ENCODE measurements at regions not wholly inside any gene's neighbourhood (a gene's known extent, or its start where the extent isn't known, plus 50 kb on each side); places are given as distances from the start of the nearest gene placed in this dataset.

- TF ChIP-seq, protein P1, sequence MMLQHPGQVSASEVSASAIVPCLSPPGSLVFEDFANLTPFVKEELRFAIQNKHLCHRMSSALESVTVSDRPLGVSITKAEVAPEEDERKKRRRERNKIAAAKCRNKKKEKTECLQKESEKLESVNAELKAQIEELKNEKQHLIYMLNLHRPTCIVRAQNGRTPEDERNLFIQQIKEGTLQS (IDR thresholded peaks at IDR 0.05): no peak
- TF ChIP-seq, protein P2, sequence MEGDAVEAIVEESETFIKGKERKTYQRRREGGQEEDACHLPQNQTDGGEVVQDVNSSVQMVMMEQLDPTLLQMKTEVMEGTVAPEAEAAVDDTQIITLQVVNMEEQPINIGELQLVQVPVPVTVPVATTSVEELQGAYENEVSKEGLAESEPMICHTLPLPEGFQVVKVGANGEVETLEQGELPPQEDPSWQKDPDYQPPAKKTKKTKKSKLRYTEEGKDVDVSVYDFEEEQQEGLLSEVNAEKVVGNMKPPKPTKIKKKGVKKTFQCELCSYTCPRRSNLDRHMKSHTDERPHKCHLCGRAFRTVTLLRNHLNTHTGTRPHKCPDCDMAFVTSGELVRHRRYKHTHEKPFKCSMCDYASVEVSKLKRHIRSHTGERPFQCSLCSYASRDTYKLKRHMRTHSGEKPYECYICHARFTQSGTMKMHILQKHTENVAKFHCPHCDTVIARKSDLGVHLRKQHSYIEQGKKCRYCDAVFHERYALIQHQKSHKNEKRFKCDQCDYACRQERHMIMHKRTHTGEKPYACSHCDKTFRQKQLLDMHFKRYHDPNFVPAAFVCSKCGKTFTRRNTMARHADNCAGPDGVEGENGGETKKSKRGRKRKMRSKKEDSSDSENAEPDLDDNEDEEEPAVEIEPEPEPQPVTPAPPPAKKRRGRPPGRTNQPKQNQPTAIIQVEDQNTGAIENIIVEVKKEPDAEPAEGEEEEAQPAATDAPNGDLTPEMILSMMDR (IDR thresholded peaks at IDR 0.05; ENCODE audit: low read depth, low read length, missing input control): no peak
- TF ChIP-seq SP1 (IDR thresholded peaks at IDR 0.05) (no peak), JUND (IDR thresholded peaks at IDR 0.05) (no peak), GABPA (IDR thresholded peaks at IDR 0.05 in 1 of 2, conservative IDR thresholded peaks at IDR 0.05 in 1 of 2) (no peak), RAD21 (IDR thresholded peaks at IDR 0.05) (no peak), TAF1 (conservative IDR thresholded peaks at IDR 0.05) (no peak), NR2F2 (IDR thresholded peaks at IDR 0.05) (no peak), REST (IDR thresholded peaks at IDR 0.05) (no peak)
- TF ChIP-seq, protein P3, sequence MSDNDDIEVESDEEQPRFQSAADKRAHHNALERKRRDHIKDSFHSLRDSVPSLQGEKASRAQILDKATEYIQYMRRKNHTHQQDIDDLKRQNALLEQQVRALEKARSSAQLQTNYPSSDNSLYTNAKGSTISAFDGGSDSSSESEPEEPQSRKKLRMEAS (IDR thresholded peaks at IDR 0.05): no peak
- TF ChIP-seq, protein P4, sequence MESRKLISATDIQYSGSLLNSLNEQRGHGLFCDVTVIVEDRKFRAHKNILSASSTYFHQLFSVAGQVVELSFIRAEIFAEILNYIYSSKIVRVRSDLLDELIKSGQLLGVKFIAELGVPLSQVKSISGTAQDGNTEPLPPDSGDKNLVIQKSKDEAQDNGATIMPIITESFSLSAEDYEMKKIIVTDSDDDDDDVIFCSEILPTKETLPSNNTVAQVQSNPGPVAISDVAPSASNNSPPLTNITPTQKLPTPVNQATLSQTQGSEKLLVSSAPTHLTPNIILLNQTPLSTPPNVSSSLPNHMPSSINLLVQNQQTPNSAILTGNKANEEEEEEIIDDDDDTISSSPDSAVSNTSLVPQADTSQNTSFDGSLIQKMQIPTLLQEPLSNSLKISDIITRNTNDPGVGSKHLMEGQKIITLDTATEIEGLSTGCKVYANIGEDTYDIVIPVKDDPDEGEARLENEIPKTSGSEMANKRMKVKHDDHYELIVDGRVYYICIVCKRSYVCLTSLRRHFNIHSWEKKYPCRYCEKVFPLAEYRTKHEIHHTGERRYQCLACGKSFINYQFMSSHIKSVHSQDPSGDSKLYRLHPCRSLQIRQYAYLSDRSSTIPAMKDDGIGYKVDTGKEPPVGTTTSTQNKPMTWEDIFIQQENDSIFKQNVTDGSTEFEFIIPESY (IDR thresholded peaks at IDR 0.05): no peak
Measured at GRCh38 chr9:35547889-35548418, 57.1 kb upstream of the TESK1 start.
